HepG2 (cell line): ENCODE measurements at regions not wholly inside any gene's neighbourhood (a gene's known extent, or its start where the extent isn't known, plus 50 kb on each side); places are given as distances from the start of the nearest gene placed in this dataset.

ENCODE experiments used
- ATAC-seq: fragments of 200-7000 bp; cut with Tn5 transposase; 3 replicates; pipeline ENCODE4 v1.9.1; 2020; ENCODE audit warnings: mild to moderate bottlenecking, moderate library complexity
- BruUV-seq: library from RNA; stranded (reverse); fragments of 400-500 nt; replicated peaks from 2 replicates; lab custom pipeline; 2021; lab: Mats Ljungman, UMichigan
- CTCF ChIA-PET: fragments of 300-600 bp; formaldehyde crosslinking; extraction: SDS; loops from one replicate; lab custom pipeline; 2021; ENCODE audit warnings: low total read pairs, inconsistent platforms, low intra/inter-chr PET ratio; lab: Yijun Ruan, JAX
- POLR2A ChIA-PET: fragments of 350-600 bp; sonication (Branson Sonifier 250); formaldehyde crosslinking; loops from one replicate; lab custom pipeline; 2020; ENCODE audit warnings: antibody characterized with exemption, inconsistent platforms; lab: Yijun Ruan, JAX
- DNase-seq: peaks from one replicate; pipeline ENCODE4 v3.0.0-alpha.2; 2015; ENCODE audit warnings: low spot score
- FAIRE-seq: peaks from 3 replicates; lab custom pipeline; 2011; peaks lifted over from hg19 to GRCh38; lab: Jason Lieb, UNC
- H2AFZ ChIP-seq: one replicate; pipeline ENCODE4 v1.6.1; 2011; ENCODE audit warnings: low read length, inconsistent platforms
- H3K27ac ChIP-seq: fragments of 300-600 bp; 3 replicates; pipeline ENCODE4 v1.8.0; 2011; ENCODE audit warnings: mixed run types, mild to moderate bottlenecking, mixed read lengths, low read length, inconsistent platforms; ENCODE audit not compliant: insufficient read depth; ENCODE audit errors: extremely low read length
- H3K27me3 ChIP-seq, 2 experiments: fragments of 200-600 bp in 1 of 2; 2 replicates in 1 of 2; 3 replicates in 1 of 2; pipeline versions ENCODE4 v1.6.0 to v1.8.0; 2011; ENCODE audit warnings: low read length in 2 of 2, mild to moderate bottlenecking in 2 of 2, moderate library complexity in 2 of 2, inconsistent platforms in 1 of 2; ENCODE audit not compliant: insufficient read depth in 2 of 2, control insufficient read depth in 1 of 2
- H3K36me3 ChIP-seq, 2 experiments: fragments of 200-600 bp in 1 of 2; replicated peaks in 1 of 2; 2 replicates in 1 of 2; 3 replicates in 1 of 2; pipeline versions ENCODE4 v1.5.1 to v1.8.0; 2011; ENCODE audit warnings: low read length in 2 of 2, inconsistent platforms in 1 of 2; ENCODE audit not compliant: insufficient read depth in 2 of 2, control insufficient read depth in 1 of 2
- H3K4me1 ChIP-seq: 2 replicates; pipeline ENCODE4 v1.5.1; 2012; ENCODE audit warnings: low read length, inconsistent platforms; ENCODE audit not compliant: insufficient read depth
- H3K4me2 ChIP-seq: 2 replicates; pipeline ENCODE4 v1.6.0; 2011; ENCODE audit warnings: low read depth, low read length, inconsistent platforms
- H3K4me3 ChIP-seq, 3 experiments: fragments of 200-600 bp in 1 of 3; sonication (generic), shearing (Covaris generic) in 1 of 3; replicated peaks in 1 of 3; 2 replicates each; pipeline ENCODE4 v1.5.1; 2011 to 2016; ENCODE audit warnings: low read length in 3 of 3, inconsistent platforms in 2 of 3, low read depth in 2 of 3, mild to moderate bottlenecking in 2 of 3, control low read depth in 1 of 3, mixed read lengths in 1 of 3; ENCODE audit not compliant: insufficient read depth in 1 of 3
- H3K79me2 ChIP-seq: one replicate; pipeline ENCODE4 v1.6.1; 2011; ENCODE audit warnings: low read length, inconsistent platforms; ENCODE audit not compliant: insufficient read depth
- H3K9ac ChIP-seq: 2 replicates; pipeline ENCODE4 v1.6.0; 2011; ENCODE audit warnings: mild to moderate bottlenecking, low read depth, low read length, inconsistent platforms; ENCODE audit not compliant: insufficient read depth
- H3K9me3 ChIP-seq: 2 replicates; pipeline ENCODE4 v1.5.1; 2012; ENCODE audit warnings: mild to moderate bottlenecking, low read length
- H4K20me1 ChIP-seq: 2 replicates; pipeline ENCODE4 v1.6.0; 2011; ENCODE audit warnings: inconsistent platforms, mild to moderate bottlenecking, low read length, moderate library complexity; ENCODE audit not compliant: insufficient read depth
- FOXJ3 ChIP-seq: sonication (generic); formaldehyde crosslinking; IDR thresholded peaks from 2 replicates; pipeline ENCODE4 v1.4.0; 2020; ENCODE audit warnings: missing genetic modification reagents, mild to moderate bottlenecking, borderline replicate concordance
- FOXM1 ChIP-seq: sonication (generic); formaldehyde crosslinking; IDR thresholded peaks from 2 replicates; pipeline ENCODE4 v1.5.0; 2020; ENCODE audit warnings: missing genetic modification reagents
- HDAC1 ChIP-seq: sonication (generic); formaldehyde crosslinking; IDR thresholded peaks from 2 replicates; pipeline ENCODE4 v1.5.1; 2020; ENCODE audit warnings: mild to moderate bottlenecking, missing genetic modification reagents
- JUNB ChIP-seq: sonication (generic); formaldehyde crosslinking; IDR thresholded peaks from 2 replicates; pipeline ENCODE4 v1.8.0; 2022; ENCODE audit warnings: missing genetic modification reagents, mild to moderate bottlenecking, borderline replicate concordance
- MTF2 ChIP-seq: sonication (generic); formaldehyde crosslinking; IDR thresholded peaks from 2 replicates; pipeline ENCODE4 v1.5.0; 2020; ENCODE audit warnings: missing genetic modification reagents, borderline replicate concordance
- PITX1 ChIP-seq: sonication (generic); formaldehyde crosslinking; IDR thresholded peaks from 2 replicates; pipeline ENCODE4 v1.5.1; 2020; ENCODE audit warnings: mild to moderate bottlenecking, missing genetic modification reagents
- RBM22 ChIP-seq: fragments of 200-400 bp; formaldehyde crosslinking; optimal IDR thresholded peaks from 2 replicates; pipeline ENCODE3; 2017; ENCODE audit warnings: mild to moderate bottlenecking, low read length, moderate library complexity
- TEAD2 ChIP-seq: sonication (generic); formaldehyde crosslinking; IDR thresholded peaks from 2 replicates; pipeline ENCODE4 v1.9.0; 2021; ENCODE audit warnings: missing genetic modification reagents
- ZNF24 ChIP-seq: fragments of 450-650 bp; IDR thresholded peaks from 2 replicates; pipeline ENCODE4 v1.6.1; 2017; ENCODE audit warnings: antibody characterized with exemption, mild to moderate bottlenecking
- ZNF335 ChIP-seq: sonication (generic); formaldehyde crosslinking; IDR thresholded peaks from 2 replicates; pipeline ENCODE4 v1.4.0; 2020; ENCODE audit warnings: missing genetic modification reagents
- ZNF883 ChIP-seq: sonication (generic); formaldehyde crosslinking; IDR thresholded peaks from 2 replicates; pipeline ENCODE4 v1.5.1; 2020; ENCODE audit warnings: mild to moderate bottlenecking, missing genetic modification reagents; ENCODE audit errors: not compliant biosample characterization
- ZNF891 ChIP-seq: sonication (generic); formaldehyde crosslinking; IDR thresholded peaks from 2 replicates; pipeline ENCODE4 v1.5.0; 2020; ENCODE audit warnings: mild to moderate bottlenecking, missing genetic modification reagents
- ZSCAN25 ChIP-seq: sonication (generic); formaldehyde crosslinking; IDR thresholded peaks from 2 replicates; pipeline ENCODE4 v1.8.0; 2022; ENCODE audit warnings: mild to moderate bottlenecking, missing genetic modification reagents
- WGBS: methylation state at CpG from one replicate; pipeline ENCODE4 v1.1.6; 2017; ENCODE audit warnings: low lambda C conversion rate; 5-methylcytosine and 5-hydroxymethylcytosine counted together
- in situ Hi-C: cut with HindIII; loops from 2 replicates; pipeline ENCODE4 v1.10.0; 2017; ENCODE audit warnings: low pct_unique_long_range_greater_than_20kb; ENCODE audit not compliant: extremely low pct_ligation_motif_present
- intact Hi-C: fragments of 100-400 bp; cut with micrococcal nuclease; formaldehyde crosslinking; loops from one replicate; pipeline ENCODE4 v1.10.0; 2022; ENCODE audit not compliant: unreplicated experiment
- TF ChIP-seq, protein P1 (sequence below): sonication (generic); formaldehyde crosslinking; conservative IDR thresholded peaks from 2 replicates; pipeline ENCODE4 v1.8.1; 2023; ENCODE audit warnings: missing genetic modification reagents

DNA sequence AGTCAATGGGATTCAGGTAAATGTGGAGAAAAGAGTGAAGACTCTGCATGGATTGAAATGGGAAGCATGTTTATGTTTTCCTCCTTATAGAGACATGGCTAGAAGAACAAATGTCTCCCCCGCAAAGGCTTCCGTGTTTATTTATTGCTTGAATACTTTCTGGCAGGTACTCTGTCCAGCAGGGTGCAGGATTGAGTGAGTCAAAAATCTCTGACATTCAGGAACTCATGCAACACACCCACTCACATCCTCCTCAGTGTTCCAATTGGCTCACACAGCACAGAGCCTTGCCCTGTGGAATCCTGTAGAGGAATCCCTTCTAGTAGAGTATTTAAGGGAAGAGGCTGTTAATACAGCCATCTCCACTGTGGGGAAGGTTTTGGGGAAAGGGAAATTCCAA lies 290.3 kb upstream of the VWC2 start (continued):
- TF ChIP-seq ZNF883 (CRISPR knock-in tag) (no peak), ZSCAN25 (CRISPR knock-in tag) (no peak)

DNA sequence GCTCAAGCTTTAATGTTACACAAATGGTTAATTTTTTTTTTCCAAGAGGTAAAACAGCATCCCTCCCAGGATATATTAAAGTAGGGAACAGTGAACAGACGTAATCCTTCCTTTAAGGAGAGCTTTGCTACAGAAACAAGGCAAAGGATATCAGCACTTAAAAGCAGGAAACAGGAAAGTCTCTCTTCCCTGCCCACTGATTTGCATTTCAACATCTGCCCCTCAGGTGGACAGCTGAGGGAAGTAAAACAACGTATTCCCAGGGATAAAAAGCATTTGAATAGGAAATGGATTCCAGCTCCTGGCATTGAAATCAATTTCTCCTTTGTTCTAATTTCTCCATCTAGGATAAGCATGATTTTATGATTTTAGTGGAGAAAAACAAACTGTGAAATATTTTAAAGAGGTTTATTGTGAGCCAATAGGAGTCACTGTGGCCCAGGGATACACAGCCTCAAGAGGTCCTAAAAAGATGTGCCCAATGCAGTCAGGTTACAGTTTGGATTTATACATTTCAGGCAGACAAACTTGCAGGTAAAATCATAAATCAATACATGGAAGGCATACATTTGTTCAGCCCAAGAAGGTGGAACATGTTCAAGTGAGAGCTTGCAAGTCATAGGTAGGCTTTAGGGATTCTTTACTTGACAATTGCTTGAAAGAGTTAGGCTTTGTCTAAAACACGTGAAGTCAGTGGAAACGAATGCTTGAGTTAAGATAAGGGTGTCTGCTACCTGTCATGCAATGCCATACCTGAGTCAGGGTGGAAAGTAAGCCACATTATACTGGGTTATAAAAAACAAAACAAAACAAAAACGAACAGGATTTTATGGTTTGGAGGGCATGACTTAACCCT lies 286.2 kb upstream of the VWC2 start:
- in situ Hi-C loops, result no loop called here
- no peaks in the 10 kb centered on the region for H3K36me3 ChIP-seq
- DNase-seq, result no peak
- no peak overlapping the region for H3K4me3 ChIP-seq
- H3K4me1 ChIP-seq, result no peaks in the 10 kb centered on the region
- no peak overlapping the region for H3K9ac ChIP-seq
- 0% methylated on average over 5 of the region's 5 CpGs for WGBS
- POLR2A ChIA-PET, result no interaction called here
- no peak overlapping the region for H3K4me2 ChIP-seq
- H3K79me2 ChIP-seq, result no peaks in the 10 kb centered on the region
- FAIRE-seq, result no peak
- TF ChIP-seq ZNF335 (CRISPR knock-in tag), result no peak
- TF ChIP-seq HDAC1 (CRISPR knock-in tag), result no peak
- TF ChIP-seq, protein P1, sequence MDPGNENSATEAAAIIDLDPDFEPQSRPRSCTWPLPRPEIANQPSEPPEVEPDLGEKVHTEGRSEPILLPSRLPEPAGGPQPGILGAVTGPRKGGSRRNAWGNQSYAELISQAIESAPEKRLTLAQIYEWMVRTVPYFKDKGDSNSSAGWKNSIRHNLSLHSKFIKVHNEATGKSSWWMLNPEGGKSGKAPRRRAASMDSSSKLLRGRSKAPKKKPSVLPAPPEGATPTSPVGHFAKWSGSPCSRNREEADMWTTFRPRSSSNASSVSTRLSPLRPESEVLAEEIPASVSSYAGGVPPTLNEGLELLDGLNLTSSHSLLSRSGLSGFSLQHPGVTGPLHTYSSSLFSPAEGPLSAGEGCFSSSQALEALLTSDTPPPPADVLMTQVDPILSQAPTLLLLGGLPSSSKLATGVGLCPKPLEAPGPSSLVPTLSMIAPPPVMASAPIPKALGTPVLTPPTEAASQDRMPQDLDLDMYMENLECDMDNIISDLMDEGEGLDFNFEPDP, result no peak
- TF ChIP-seq PITX1 (CRISPR knock-in tag), result no peak
- TF ChIP-seq RBM22, result no peak
- no peak for TF ChIP-seq TEAD2 (CRISPR knock-in tag)
- TF ChIP-seq JUNB (CRISPR knock-in tag), result no peak
- no peak for TF ChIP-seq FOXJ3
- TF ChIP-seq FOXM1 (CRISPR knock-in tag), result no peak
- no peak for TF ChIP-seq ZNF24
- no peak for TF ChIP-seq MTF2 (CRISPR knock-in tag)
- TF ChIP-seq ZNF891 (CRISPR knock-in tag), result no peak
- TF ChIP-seq, all 625 proteins: peak for 0
- ATAC-seq, result no peak
- H2AFZ ChIP-seq, result no peak overlapping the region
- no peak overlapping the region for H3K27ac ChIP-seq
- H3K27me3 ChIP-seq, result no peaks in the 10 kb centered on the region
- no TSS peak for BruUV-seq
- intact Hi-C loops, result no loop called here
- CTCF ChIA-PET, result no interaction called here
- H4K20me1 ChIP-seq, result no peaks in the 10 kb centered on the region
- no peaks in the 10 kb centered on the region for H3K9me3 ChIP-seq
